OCI-LY7 (cell line): ENCODE measurements at regions not wholly inside any gene's neighbourhood (a gene's known extent, or its start where the extent isn't known, plus 50 kb on each side); places are given as distances from the start of the nearest gene placed in this dataset.

ENCODE experiments used
- BruUV-seq: library from RNA; stranded (reverse); fragments of 400-500 nt; replicated peaks from 2 replicates; lab custom pipeline; 2021; lab: Mats Ljungman, UMichigan
- CTCF ChIA-PET: fragments of 300-600 bp; sonication (Branson Sonifier 250); formaldehyde crosslinking; loops from one replicate; lab custom pipeline; 2022; ENCODE audit warnings: antibody characterized with exemption; ENCODE audit not compliant: unreplicated experiment; lab: Charles Lee
- POLR2A ChIA-PET: fragments of 300-600 bp; sonication (Branson Sonifier 250); formaldehyde crosslinking; loops from one replicate; lab custom pipeline; 2022; ENCODE audit warnings: antibody characterized with exemption; lab: Charles Lee
- DNase-seq: peaks from one replicate; pipeline ENCODE4 v3.0.0-alpha.2; 2015; ENCODE audit warnings: low spot score
- H2AFZ ChIP-seq: fragments of 200-600 bp; sonication (generic), shearing (Covaris generic); 2 replicates; pipeline ENCODE4 v1.6.1; 2014; ENCODE audit warnings: mild to moderate bottlenecking, antibody characterized with exemption, low read length, moderate library complexity
- H3K27ac ChIP-seq: fragments of 200-600 bp; sonication (generic); 2 replicates; pipeline ENCODE4 v1.5.1; 2014; ENCODE audit warnings: mixed run types, low read depth, mild to moderate bottlenecking, moderate library complexity, low read length, inconsistent platforms; ENCODE audit not compliant: poor library complexity, severe bottlenecking
- H3K36me3 ChIP-seq: fragments of 200-600 bp; sonication (generic); 2 replicates; pipeline ENCODE4 v1.6.1; 2014; ENCODE audit warnings: mild to moderate bottlenecking, antibody characterized with exemption, low read length, moderate library complexity, mixed read lengths; ENCODE audit not compliant: insufficient read depth
- H3K4me1 ChIP-seq: fragments of 200-600 bp; sonication (generic); 2 replicates; pipeline ENCODE4 v1.5.1; 2014; ENCODE audit warnings: mild to moderate bottlenecking, low read length; ENCODE audit not compliant: insufficient read depth, poor library complexity, severe bottlenecking
- H3K4me2 ChIP-seq: fragments of 200-600 bp; sonication (generic); 2 replicates; pipeline ENCODE4 v1.6.1; 2014; ENCODE audit warnings: mild to moderate bottlenecking, low read length
- H3K4me3 ChIP-seq: fragments of 200-600 bp; sonication (generic); 2 replicates; pipeline ENCODE4 v1.5.1; 2014; ENCODE audit warnings: mild to moderate bottlenecking, low read depth, low read length; ENCODE audit not compliant: poor library complexity, severe bottlenecking
- H3K79me2 ChIP-seq: fragments of 200-600 bp; sonication (generic); 2 replicates; pipeline ENCODE4 v1.6.1; 2016; ENCODE audit warnings: low read depth, mild to moderate bottlenecking, low read length, moderate library complexity, mixed read lengths; ENCODE audit not compliant: insufficient read depth
- H3K9me2 ChIP-seq: fragments of 200-600 bp; sonication (generic); 2 replicates; pipeline ENCODE4 v1.6.1; 2016; ENCODE audit warnings: mild to moderate bottlenecking, low read length, mixed read lengths; ENCODE audit not compliant: insufficient read depth
- H3K9me3 ChIP-seq: fragments of 200-600 bp; sonication (generic); 2 replicates; pipeline ENCODE4 v1.6.1; 2014; ENCODE audit warnings: mild to moderate bottlenecking, mixed run types, low read length, mixed read lengths
- H4K20me1 ChIP-seq: fragments of 200-600 bp; sonication (generic); 2 replicates; pipeline ENCODE4 v1.6.1; 2014; ENCODE audit warnings: mild to moderate bottlenecking, antibody characterized with exemption, low read length, moderate library complexity, mixed read lengths; ENCODE audit not compliant: insufficient read depth
- CTCF ChIP-seq: fragments of 200-600 bp; sonication (generic); conservative IDR thresholded peaks from 2 replicates; pipeline ENCODE4 v1.5.1; 2014; ENCODE audit warnings: mild to moderate bottlenecking, antibody characterized with exemption, low read length, moderate library complexity, mixed read lengths
- EZH2phosphoT487 ChIP-seq: fragments of 200-600 bp; sonication (generic); IDR thresholded peaks from 2 replicates; pipeline ENCODE4 v1.6.1; 2018; ENCODE audit warnings: low read depth, borderline replicate concordance, mild to moderate bottlenecking, mixed run types, antibody characterized with exemption, low read length, moderate library complexity, mixed read lengths
- intact Hi-C: fragments of 100-400 bp; cut with micrococcal nuclease; formaldehyde crosslinking; loops from one replicate; pipeline ENCODE4 v1.10.0; 2022; ENCODE audit not compliant: unreplicated experiment

- Histone ChIP-seq H3K9me3 (no peaks in the 10 kb centered on the region), H2AFZ (no peak overlapping the region), H3K36me3 (no peaks in the 10 kb centered on the region), H3K79me2 (no peaks in the 10 kb centered on the region), H3K27ac (no peak overlapping the region), H3K4me1 (no peaks in the 10 kb centered on the region), H3K4me3 (no peak overlapping the region), H4K20me1 (no peaks in the 10 kb centered on the region), H3K9me2 (no peaks in the 10 kb centered on the region), H3K4me2 (no peak overlapping the region)
- DNase-seq = no peak
- POLR2A ChIA-PET = no interaction called here
- intact Hi-C loops = no loop called here
- BruUV-seq = no TSS peak
- no peak for TF ChIP-seq EZH2phosphoT487
- TF ChIP-seq CTCF = no peak
- CTCF ChIA-PET = no interaction called here
Measured at GRCh38 chr10:8594711-8595110, 540.2 kb downstream of the GATA3 start.

- no peak for TF ChIP-seq CTCF
- ChIA-PET POLR2A (no interaction called here), CTCF (no interaction called here)
- no peaks in the 10 kb centered on the region for H4K20me1 ChIP-seq
- no peaks in the 10 kb centered on the region for H3K9me2 ChIP-seq
- no peaks in the 10 kb centered on the region for H3K9me3 ChIP-seq
- H3K79me2 ChIP-seq = no peaks in the 10 kb centered on the region
- no peak overlapping the region for H3K4me2 ChIP-seq
- intact Hi-C loops = no loop called here
- H3K4me3 ChIP-seq = no peak overlapping the region
- H3K4me1 ChIP-seq = no peaks in the 10 kb centered on the region
- no peak overlapping the region for H3K27ac ChIP-seq
- H3K36me3 ChIP-seq = no peaks in the 10 kb centered on the region
- BruUV-seq = no TSS peak
- no peak for DNase-seq
- H2AFZ ChIP-seq = no peak overlapping the region
Measured at GRCh38 chr10:8595140-8595539, 540.7 kb downstream of the GATA3 start.

DNA sequence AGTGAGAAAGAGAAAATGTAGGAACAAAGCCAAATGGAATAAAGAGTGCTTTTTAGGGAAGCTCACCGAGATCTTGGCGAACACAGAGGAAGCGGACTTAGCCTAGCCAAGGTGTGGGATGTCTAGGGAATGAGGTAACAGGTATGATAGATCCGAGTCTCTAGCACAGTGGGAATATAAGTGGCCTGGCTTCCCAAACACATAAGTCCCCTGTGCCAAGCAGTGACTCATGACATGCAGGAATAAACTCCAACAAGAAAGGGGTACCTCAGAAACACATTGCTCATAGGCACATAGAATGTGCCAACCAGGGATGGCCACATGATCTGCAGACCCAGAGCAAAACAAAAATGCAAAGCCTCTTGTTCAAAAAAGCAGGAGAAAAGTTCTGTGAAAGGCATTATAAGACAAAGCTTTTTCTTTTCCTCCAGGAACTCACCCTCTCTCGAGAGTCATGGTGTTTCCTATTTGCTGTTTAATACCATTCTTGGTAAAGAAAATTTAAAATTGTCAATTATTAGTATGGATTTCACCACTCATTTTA lies 542.5 kb downstream of the GATA3 start:
- no peak overlapping the region for H3K27ac ChIP-seq
- H3K9me3 ChIP-seq = no peaks in the 10 kb centered on the region
- CTCF ChIA-PET = no interaction called here
- no TSS peak for BruUV-seq
- no peaks in the 10 kb centered on the region for H3K36me3 ChIP-seq
- H3K4me2 ChIP-seq = no peak overlapping the region
- no peak overlapping the region for H3K4me3 ChIP-seq
- TF ChIP-seq CTCF (no peak), EZH2phosphoT487 (no peak)
- intact Hi-C loops = no loop called here
- no peaks in the 10 kb centered on the region for H3K9me2 ChIP-seq
- H4K20me1 ChIP-seq = no peaks in the 10 kb centered on the region
- no peaks in the 10 kb centered on the region for H3K79me2 ChIP-seq
- H3K4me1 ChIP-seq = no peaks in the 10 kb centered on the region
- DNase-seq = no peak
- no peak overlapping the region for H2AFZ ChIP-seq
- POLR2A ChIA-PET = no interaction called here
